OCI-LY1 (cell line): ENCODE measurements at regions not wholly inside any gene's neighbourhood (a gene's known extent, or its start where the extent isn't known, plus 50 kb on each side); places are given as distances from the start of the nearest gene placed in this dataset.

Experiments used
- EZH2 ChIP-seq: fragments of 200-600 bp; sonication (generic), shearing (Covaris generic); IDR thresholded peaks from 2 replicates; pipeline ENCODE4 v1.8.0; 2017; ENCODE audit warnings: borderline replicate concordance, mixed run types, mild to moderate bottlenecking, antibody characterized with exemption, low read length, moderate library complexity, mixed read lengths
- TF ChIP-seq, protein P1 (sequence below): fragments of 200-600 bp; sonication (generic), shearing (Covaris generic); IDR thresholded peaks from 2 replicates; pipeline ENCODE4 v1.5.1; 2017; ENCODE audit warnings: mild to moderate bottlenecking, antibody characterized with exemption, low read length, moderate library complexity, mixed read lengths

DNA sequence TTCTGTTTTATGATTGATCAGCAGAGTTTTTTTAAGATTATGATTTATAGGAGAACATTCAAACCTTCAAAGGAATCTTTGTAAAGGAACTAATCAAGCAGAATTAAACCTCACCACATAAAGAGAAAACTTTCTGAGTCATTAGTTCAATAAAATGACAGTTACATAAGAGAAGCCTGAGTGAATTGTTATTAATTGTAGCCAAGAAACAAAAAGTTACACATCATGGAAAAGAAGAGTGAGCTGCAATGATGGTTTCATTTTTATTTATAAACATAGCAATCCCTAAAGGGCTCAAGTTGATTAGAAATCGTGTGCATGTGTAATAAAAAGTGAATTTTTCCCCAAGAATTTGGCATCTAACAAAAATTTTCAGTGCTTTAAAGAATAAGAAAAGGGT is 731.4 kb downstream of the LTN1 start:
- TF ChIP-seq, protein P1, sequence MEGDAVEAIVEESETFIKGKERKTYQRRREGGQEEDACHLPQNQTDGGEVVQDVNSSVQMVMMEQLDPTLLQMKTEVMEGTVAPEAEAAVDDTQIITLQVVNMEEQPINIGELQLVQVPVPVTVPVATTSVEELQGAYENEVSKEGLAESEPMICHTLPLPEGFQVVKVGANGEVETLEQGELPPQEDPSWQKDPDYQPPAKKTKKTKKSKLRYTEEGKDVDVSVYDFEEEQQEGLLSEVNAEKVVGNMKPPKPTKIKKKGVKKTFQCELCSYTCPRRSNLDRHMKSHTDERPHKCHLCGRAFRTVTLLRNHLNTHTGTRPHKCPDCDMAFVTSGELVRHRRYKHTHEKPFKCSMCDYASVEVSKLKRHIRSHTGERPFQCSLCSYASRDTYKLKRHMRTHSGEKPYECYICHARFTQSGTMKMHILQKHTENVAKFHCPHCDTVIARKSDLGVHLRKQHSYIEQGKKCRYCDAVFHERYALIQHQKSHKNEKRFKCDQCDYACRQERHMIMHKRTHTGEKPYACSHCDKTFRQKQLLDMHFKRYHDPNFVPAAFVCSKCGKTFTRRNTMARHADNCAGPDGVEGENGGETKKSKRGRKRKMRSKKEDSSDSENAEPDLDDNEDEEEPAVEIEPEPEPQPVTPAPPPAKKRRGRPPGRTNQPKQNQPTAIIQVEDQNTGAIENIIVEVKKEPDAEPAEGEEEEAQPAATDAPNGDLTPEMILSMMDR: no peak
- no peak for TF ChIP-seq EZH2
